ENCODE measurements at regions not wholly inside any gene's neighbourhood (a gene's known extent, or its start where the extent isn't known, plus 50 kb on each side); places are given as distances from the start of the nearest gene placed in this dataset.

DNA sequence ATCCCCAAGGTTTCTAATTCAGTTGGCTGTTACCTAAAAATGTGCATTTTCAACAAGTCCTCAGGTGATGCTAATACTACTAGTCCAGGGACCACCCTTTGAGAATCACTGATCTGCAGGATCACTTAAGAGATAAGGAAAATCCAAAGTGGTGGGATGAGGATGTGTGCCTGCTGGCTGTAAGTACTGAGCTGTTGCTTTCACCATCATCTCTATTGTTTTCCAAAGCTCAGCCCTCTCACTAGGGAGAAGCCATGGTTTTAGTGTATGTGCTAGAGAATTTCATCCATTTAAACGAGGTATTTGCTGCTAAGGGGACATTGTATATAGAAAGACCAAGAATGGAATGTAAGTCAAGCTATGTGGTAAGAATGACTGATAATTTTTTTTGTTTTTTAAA, 202.3 kb downstream of the KIF21A start:
- no peak for DNase-seq

DNA sequence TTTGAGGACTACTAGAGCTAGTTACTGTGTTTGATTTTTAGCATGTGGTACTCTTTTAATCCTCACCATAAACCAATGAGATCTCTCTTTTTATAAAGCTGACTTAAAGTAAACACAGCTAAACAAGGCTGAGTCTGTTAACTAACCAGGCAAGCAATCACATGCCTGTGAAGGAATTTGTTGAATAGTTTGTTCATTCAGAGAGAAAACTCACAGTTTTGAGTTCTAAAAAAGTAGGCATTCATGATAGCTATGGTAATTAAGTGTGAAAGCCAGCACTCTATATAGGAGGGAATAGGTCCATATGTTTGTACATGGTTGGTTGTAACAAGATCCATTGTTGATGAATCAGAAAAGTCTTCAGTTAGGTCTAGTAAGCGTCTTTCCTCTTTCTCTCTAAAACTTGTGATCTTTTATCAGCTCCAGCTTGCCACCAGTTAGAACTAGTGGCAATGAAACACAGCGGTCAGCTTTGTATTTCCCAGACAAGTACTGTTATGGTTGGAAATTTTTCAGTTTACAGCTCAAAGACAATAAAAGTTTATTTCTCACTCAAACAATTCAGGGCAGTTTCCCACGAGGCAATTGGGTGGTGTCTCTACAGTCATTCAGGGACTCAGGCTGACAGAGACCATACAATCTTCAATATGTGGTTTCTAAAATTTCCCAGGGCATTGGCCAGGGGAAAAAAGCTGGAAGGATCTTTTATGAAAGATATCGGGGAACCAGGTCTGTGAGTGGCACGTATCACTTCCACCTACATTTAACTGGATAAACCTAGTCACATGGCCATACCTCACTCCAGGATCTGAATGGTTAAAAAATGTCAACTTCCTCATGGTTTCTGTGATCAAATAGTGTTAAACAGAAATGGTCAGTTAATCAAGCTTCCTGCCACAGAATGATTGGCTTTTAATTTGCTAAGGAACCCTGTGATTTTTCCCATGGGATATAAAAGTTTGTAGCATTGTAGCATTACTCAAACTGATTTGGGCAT, 203.1 kb downstream of the KIF21A start:
- DNase-seq: peak; percentile 17

DNA sequence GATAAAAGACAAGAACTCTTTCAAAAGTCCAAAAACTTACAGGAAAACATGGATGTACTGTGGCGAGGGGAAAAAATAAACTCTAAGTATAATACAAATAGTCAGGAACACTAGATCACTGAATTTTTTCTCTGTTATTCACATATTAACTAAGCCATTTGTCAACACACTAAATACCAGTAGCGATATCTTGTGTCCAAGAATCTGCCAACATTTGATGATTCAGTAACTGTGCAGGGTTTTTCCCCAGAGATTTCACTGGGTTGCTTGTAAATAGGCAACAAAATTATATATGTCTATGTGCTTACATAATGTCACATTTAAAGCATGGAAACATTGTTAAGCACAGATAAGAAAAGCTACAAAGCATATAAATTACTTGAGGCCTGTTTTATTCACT, 205.9 kb downstream of the KIF21A start:
- DNase-seq: peak; percentile 60

DNA sequence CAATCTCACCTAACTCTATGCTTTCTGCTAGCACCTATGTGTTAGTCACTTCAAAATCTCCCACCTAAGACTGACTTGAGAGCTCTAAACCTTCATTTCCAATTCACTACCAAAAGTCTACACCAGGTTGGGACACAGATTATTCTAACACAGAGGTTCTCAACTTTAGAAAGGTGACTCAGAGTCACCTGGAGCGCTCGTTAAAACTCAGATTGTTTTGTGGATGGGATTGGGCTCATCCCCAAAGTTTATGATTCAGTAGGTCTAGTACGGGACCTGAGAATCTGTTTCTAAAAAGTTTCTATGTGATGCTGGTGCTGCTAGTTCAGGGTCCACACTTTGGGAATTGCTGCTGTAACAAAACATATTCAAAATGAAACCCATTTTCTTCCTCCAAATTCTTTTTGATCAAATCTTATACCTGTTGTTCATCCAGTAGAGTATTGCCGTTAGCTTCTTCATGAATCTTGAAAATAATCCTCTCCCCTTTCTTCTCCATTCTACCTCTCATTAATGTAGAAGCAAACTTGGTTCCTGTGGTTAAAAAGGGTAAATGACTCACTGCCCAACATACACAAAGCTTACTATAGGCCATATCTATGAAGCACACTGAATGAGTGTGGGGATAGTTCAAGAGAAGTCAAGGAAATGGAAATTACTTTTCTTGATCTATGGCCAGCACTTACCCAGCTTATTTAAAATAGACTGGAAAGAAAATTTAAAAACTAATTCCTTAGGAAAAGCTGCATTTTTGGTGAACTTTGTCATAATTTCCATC, 206.7 kb downstream of the KIF21A start:
- DNase-seq: no peak

DNA sequence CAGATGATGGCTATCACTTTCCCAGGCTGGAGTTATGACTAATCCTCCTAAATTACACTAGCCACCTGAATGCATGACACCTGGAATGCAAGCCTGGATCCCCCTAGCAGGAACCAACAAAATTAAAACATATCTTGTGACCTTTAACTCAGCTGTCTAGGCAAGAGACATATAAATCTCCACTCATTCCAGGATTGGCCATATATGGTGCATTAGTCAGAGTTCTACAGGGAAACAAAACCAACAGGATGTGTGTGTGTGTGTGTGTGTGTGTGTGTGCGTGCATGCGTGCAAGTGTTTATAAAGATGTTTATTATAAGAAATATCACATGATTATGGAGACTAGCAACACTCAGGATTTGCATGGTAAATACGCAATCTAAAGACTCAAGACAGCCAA, 212.8 kb downstream of the KIF21A start:
- peak; percentile 46 for DNase-seq

DNA sequence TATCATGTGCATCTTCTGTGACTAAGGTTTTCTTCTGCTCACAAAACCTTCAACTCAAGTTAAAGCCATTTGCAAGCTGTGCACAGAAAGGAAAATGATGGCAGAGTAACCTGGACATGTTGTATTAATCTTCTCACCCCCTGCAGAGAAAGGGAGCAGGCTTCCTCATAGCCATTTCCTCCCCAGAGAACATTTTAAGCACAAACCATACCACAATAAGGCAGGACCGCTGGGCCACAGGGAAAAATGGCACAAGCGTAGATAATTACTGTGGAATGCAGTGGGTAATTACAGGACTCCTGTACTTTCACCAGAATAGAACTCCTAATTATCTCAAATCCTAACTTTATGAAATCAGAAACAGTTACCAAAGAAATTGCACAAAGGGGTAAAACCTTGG, 215.7 kb downstream of the KIF21A start:
- DNase-seq: no peak

DNA sequence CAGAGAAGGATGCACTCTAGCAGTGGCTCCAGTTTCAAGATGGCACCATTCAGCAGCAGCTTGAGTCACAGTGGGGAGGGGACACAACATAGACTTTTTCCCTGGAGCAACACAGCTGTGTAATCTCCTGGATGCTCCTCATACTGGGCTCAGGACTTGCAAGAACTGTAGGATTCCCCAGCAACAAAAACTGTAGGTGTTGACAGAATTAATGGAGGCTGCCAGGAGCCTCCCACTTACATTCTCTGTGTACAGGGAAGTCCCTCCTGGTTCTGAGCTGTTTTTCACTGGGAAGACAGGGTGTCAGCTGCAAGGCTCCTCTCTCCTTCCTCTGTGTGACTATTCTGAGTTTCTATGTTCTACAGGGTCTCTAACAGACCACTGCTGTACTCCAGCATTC, 217.9 kb downstream of the KIF21A start:
- DNase-seq: no peak

DNA sequence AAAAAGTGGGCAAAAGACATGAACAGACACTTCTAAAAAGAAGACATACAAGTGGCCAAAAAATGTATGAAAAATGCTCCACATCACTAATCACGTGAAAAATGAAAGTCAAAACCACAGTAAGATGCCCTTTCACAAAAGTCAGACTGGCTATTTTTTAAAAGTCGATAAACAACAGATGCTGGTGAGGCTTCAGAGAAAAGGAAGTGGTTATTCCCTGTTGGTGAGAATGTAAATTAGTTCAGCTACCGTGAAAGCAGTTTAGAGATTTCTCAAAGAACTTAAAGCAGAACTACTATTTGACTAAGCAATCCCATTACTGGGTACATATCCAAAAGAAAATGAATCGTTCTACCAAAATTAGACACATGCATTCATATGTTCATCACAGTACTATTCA, 237.0 kb downstream of the KIF21A start:
- DNase-seq: no peak

DNA sequence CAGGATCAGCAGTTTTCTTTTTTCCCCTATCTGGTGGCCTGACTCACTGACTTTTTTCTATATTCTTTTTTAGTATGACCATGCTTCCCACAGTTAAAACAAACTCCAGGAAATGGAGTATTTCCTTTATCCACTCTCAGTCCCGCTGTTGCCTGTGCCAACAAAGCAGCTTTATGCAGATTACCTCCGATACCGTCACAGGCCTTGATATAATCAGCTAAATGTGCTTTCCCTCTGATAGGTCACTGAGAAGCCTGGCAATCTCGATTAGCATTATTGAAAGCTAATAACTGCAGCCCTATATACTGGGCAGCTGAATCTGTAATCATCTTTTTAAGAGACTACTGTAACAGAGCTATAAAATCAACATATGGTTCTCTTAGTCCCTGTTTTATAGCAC, 243.6 kb downstream of the KIF21A start:
- no peak for DNase-seq

DNA sequence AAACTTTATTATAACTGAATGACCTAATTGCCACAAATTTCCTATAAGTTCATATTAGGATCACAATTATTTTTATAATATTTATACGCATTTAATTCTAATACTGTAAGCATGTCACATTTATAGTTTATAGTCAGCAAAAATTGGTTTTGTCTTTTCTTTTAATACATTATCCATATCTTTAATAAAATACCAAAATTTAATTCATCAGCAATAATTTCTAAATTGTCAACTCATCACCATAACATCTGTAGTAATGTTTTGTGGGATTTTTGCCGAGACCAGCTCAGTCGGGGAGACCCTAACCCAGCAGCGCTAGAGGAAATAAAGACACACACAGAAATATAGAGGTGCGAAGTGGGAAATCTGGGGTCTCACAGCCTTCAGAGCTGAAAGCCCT, 254.2 kb downstream of the KIF21A start:
- no peak for DNase-seq

DNA sequence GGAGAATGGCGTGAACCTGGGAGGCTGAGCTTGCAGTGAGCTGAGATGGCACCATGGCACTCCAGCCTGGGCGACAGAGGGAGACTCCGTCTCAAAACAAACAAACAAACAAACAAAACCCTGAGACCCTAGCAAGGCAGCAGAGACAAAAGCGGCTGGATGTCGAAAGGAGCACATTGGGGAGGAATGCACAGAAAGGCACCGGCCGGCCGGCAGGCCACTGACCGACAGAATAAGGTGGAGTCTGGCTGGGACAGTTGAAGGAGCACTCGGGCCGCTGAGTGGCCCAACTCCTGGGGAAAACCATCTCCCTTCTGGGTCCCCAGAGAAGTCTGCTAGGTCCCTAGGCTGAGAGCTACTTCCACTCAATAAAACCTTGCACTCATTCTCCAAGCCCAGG, 256.2 kb downstream of the KIF21A start:
- no peak for DNase-seq

DNA sequence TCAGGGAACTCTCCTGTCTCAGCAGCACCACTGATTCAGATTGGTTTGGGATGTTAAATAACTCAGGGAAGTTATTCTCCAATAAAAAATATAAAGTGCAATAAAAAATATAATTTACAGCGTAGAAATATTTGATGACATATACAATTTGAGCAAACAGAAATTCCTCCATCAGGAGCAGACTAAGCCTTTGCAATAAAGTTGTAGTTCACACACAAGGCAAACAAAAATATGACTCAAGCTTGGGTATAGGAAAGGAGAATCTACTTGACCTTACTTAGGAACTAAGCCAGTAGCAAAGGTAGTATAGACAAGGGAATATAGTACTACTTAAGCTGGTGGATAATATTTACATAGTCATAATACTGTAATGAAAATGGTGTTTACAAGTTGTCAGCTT, 264.1 kb downstream of the KIF21A start:
- DNase-seq: no peak

DNA sequence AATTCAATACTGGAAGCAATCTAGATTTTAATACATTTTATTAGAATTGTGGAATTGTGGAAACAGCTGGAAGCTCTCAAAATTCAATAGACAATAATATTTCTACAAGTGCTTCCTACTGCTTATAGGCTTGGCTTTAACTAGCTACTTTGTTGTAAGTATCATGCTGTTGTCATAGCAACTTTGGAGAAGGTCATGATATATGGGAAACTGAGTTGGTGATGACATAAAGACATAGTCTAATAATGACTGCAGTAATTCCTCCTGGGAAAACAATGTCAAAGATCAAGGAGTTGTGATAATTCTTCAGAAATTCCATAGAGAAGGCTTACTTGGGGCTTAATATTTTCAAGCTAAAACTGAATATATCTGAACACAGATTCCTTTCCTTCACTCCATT, 266.6 kb downstream of the KIF21A start:
- DNase-seq: no peak

DNA sequence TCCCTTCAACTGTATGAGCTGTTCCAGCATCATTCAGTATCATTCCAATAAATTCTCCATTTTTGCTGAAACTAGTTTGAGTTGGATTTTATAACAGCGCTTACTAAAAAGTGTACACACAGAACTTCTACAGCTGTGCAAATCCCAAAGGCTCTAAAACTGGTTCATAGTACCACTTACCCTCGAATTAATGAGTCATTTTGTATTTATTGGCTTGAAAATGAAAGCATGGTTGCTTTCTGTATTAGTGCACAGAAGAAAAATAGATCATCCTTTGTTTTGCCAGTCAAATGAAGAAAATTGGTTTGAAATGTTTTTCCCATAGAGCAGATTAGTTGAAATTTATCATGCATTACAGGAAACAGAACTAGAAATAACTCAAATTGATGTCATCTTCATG, 268.3 kb upstream of the CPNE8 start:
- DNase-seq: peak; percentile 28

DNA sequence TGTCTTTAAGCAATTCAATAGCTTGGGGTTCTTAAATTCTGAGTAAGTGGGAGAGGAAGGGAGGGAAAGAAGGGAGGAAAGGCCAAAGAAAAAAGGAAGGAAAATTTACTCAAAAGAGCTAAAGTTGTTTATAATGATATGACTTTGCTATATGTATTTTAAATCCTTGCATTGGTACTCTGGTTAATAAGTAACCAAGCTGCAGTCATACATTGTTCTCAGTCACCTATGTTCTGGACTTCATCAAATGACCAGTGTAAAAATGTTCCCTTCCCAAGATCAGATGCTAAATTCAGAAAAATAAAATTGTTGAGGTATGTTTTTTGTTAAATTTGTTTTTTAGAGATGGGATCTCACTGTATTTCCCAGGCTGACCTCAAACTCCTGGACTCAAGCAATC, 259.9 kb upstream of the CPNE8 start:
- DNase-seq: no peak

DNA sequence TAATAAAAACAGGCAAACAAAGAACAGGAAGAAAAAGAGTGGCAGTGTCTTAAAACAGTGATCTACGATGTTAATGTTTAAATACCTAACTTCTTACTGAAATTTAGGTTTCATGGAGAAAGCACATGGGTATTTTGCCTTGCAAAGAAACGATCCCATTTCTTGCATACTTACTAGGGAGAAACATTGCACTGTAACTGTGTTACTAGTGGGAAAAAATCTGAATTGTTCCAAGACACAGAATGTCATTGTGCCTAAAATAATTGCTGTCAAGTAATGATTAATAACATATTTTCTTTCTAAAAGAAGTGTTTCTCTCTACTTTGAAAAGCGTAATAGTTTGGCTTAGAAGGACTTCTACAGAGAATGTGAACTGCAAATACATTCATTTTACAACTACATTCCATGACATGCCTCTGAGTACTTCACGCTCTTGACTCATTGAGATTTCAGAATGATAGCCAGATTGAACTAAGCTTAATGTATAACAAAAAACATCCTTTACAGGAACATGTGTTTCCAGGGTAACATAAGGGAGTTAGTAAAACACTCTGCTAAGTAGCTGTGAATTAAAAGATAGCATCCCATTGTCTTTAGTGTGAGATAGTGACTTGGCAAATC, 256.2 kb upstream of the CPNE8 start:
- no peak for DNase-seq

DNA sequence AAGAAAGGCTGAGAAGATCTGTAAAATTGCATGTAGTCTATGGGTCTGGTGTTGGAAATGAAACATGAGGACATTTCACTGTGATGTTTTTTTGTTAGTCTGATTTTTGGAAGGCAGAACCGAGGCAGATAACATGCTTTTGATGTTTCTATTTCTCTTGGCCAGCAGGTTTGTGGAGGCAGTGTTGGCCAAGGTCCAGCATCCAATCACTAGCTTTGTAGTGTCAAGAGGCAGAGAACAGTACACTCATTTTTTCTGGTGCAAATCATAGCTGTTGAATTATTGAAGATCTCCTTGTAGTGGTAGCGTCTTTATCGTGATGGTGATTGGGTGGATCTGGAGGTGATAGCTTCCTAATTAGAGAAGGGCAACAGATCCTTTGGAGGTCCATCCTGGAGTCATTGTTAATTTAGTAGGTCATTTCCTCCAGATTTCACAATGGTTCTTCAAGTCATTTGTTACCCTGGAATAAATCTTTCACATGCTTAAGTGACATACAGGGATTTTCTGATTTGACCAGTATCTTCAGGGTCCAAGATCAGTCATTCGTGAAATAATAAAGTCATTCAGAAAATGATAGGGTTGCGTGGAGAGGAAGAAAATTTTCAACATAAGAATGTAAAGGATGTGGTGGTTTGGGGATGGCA, 252.4 kb upstream of the CPNE8 start:
- peak; percentile 12 for DNase-seq

DNA sequence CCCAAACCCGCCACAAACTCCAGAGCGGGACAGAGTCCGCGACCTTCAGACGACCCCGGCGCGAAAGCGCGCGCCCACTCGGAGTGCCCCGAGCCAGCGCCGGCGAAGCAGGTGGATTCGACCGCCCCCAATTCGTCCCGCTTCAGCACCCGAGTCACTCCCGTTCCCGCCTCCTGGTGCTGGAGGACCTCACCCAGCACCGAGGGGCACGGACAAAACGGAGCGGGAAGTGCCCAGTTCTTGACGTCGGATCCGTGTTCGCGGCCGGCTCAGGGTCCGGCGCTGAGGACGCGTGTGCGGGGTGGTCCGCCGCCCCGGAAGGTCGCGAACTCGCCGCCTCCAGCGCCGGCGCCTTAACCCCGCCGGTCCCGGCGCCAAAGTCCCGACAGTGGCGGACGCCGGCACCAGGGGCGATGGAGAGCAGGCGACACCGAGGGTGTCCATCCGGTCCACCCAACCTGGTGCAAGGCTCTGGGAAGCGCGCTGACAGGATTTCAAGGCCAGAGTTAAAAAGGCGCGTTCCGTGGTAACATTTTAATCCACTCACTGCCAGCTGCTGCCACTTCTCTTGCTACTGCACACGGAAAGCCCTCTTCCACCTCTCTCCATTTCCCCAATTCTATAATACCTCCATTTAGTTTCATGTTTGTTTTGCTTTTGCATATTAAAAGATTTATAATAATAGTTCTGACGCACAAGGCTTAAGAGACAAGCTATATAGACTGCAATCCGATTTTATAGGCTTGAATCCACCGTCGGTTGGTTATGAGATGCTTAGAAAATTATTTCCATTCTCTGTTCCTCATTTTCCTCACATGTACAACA, 240.0 kb upstream of the CPNE8 start:
- no peak for DNase-seq

DNA sequence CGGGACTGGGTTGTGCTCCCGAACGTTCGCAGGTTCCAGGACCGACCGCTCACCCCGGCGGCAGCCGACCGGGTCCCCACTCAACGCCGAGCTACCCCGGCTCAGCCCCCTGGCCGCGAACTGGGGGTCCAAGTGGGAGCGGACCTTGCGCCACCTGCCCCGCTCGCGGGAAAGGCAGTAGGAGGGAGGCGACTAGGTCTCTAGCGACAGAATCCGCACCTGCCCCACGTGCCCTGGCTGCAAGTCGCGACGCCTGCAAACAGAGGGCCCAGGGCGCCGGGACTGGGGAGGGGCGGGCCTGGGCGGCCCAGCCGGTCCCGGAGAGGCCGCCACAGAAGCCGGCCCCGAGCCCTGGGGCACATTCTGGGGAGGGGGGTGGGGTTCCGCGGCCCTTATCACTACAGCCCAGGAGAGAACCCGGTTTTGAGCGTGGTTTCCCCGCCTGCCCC, 239.2 kb upstream of the CPNE8 start:
- no peak for DNase-seq

DNA sequence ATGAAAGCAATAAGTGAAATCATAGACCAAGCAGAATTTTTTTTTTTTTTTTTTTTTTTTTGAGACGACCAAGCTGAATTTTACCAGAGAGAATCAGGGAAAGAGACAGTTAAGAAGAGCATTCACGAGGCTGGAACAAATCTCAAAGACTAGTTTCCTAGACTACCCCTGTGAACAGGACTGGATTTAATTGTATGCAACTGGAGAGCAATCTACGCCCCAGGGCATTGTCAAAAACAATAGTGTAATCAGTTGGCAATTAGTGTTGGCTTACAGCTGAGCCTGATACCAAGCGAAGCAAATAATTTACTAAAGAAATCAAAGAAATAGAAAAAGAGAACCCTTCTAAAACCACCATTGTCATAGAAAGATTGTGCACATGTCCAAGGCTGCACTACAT, 232.9 kb upstream of the CPNE8 start:
- DNase-seq: no peak

DNA sequence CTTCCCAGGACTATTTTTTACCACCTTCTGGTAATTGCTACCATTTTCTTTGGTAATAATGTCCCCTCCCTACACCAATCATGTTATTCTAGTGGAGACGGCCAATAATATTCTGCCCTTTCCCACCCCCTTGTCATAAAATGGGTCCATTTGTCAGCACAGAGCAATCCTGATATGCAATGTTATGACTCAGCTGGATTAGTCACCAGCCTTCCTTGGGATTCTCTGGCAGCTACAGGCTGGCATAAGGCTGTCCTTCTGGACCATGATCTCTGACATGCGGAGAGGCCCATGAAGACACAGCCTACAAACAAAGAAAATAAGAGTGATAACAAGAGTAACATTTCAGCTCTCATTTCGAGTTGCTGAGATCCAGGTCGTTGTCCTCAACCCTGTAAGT, 222.0 kb upstream of the CPNE8 start:
- peak; percentile 81 for DNase-seq

DNA sequence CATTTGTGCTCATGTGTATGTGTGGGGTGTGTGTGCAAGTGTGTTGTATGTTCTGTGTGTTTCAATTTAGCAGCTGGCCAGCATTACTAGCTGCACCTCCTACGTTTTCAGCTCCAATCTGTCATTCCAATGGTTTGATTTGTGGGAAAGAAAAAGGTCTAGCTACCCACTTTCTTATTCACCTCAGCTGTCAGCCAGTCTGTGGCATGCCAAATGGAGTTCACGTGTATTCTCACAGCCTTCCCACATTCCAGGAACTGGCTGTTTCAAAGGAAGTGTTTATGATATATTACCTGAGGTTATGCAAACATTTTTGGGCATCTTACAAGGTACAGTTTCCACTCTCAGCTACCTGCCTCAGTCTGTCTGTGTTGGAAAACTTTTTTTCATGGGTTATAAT, 220.2 kb upstream of the CPNE8 start:
- peak; percentile 30 for DNase-seq

Data from kidney glomerular epithelial cell (primary cell).